Muscle layer of duodenum (tissue), 2 donors: ENCODE measurements at regions not wholly inside any gene's neighbourhood (a gene's known extent, or its start where the extent isn't known, plus 50 kb on each side); places are given as distances from the start of the nearest gene placed in this dataset.
"Not testable (repeated sequence)": the region's sequence is repeated elsewhere in the genome, so short reads cannot be mapped to it uniquely, and the experiment has no call there.

Experiments used
- H3K27ac ChIP-seq: one replicate; pipeline ENCODE4 v1.7.0; 2013; ENCODE audit warnings: mild to moderate bottlenecking, low read length
- H3K27me3 ChIP-seq: one replicate; pipeline ENCODE4 v1.7.0; 2013; ENCODE audit warnings: low read depth, mild to moderate bottlenecking, control low read depth, low read length
- H3K36me3 ChIP-seq, 2 donors: one replicate each; pipeline ENCODE4 v1.7.0; 2013; ENCODE audit warnings: low read length in 2 of 2, control low read depth in 1 of 2, mild to moderate bottlenecking in 1 of 2; ENCODE audit not compliant: insufficient read depth in 2 of 2, control insufficient read depth in 1 of 2
- H3K4me1 ChIP-seq, 2 donors: one replicate each; pipeline ENCODE4 v1.7.0; 2013; ENCODE audit warnings: low read length in 2 of 2, mild to moderate bottlenecking in 2 of 2, control low read depth in 1 of 2, moderate library complexity in 1 of 2; ENCODE audit not compliant: insufficient read depth in 2 of 2, control insufficient read depth in 1 of 2
- H3K4me3 ChIP-seq, 2 donors: one replicate each; pipeline ENCODE4 v1.7.0; 2013; ENCODE audit warnings: low read length in 2 of 2, low read depth in 1 of 2, mild to moderate bottlenecking in 1 of 2
- H3K9me3 ChIP-seq, 2 donors: one replicate each; pipeline ENCODE4 v1.7.0; 2013; ENCODE audit warnings: low read length in 2 of 2, control low read depth in 1 of 2, mild to moderate bottlenecking in 1 of 2; ENCODE audit not compliant: control insufficient read depth in 1 of 2
- donor health status: healthy.

DNA sequence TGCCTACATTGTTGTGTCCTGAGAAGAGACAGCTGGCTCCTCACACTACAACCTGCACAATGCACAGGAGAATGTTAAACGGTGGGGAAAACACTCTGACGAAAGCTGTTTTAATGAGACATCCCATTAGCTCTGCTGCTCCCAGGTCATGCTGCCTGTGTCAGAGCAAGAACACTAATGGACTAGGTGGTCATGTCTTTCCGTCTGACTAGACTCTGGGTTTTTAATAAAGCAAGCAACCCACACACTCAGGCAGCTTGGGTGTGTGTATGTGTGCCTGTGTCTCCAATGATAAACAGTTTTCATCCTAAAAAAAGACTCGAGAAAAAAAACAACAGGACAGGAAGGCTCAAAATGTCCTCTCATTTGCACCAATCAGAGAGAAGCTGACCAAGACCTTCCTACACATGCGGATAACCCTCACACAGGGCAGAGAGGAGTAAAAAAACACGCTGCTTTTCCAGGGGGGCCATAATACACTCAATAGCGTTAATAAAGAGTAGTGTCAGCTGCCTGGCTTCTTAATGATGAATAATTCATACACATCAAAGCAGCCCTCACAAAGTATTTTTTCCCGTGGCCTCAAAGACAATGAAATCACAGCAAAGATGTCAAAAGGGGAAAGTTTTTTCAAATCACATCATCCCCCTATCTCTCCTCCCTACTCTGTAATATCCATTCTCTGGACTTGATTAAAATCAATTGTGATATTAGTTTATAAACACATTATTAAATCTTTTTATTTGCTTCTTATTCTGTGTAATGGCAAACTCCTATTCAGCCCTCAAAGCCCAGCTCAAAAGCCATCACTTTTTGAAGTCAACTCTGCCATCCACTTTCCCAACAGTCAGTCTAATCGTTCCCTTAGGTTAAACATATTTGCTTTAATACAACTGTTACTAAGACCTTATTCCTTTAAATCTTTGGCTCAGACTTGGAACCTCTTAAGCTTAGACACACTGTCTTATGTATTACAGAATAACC lies 244.2 kb upstream of the CDH11 start:
- H3K9me3 ChIP-seq: no peaks in the 10 kb centered on the region
- no peak overlapping the region for H3K27ac ChIP-seq
- no peaks in the 10 kb centered on the region for H3K4me1 ChIP-seq
- H3K4me3 ChIP-seq: no peak overlapping the region
- H3K27me3 ChIP-seq: no peaks in the 10 kb centered on the region
- no peaks in the 10 kb centered on the region for H3K36me3 ChIP-seq

DNA sequence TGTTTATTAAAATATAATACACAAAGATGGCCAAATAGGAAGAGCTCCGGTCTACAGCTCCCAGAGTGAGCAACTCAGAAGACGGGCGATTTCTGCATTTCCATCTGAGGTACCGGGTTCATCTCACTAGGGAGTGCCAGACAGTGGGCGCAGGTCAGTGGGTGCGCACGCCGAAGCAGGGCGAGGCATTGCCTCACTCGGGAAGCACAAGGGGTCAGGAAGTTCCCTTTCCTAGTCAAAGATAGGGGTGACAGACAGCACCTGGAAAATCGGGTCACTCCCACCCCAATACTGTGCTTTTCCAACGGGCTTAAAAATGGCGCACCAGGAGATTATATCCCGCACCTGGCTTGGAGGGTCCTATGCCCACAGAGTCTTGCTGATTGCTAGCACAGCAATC lies 234.9 kb upstream of the CDH11 start:
- not testable (repeated sequence) for H3K27ac ChIP-seq, H3K27me3 ChIP-seq, H3K36me3 ChIP-seq, H3K9me3 ChIP-seq, H3K4me1 ChIP-seq, H3K4me3 ChIP-seq

DNA sequence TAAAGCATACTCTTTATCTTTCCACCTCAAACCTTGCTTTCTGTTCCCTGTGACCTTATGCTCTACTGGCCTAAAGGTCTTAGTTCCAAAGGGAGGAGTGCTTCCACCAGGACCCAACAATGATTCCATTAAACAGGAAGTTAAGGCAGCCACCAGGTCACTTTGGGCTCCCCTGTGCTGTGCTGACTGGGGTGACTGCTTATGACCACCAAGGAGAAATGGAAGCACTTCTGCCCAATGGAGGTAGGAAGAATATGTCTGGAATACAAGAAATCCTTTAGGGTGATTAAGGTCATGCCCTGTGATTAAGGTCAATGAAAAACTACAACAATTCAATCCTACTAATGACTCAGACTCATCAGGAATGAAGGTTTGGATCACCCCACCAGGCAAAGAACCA lies 233.8 kb upstream of the CDH11 start:
- Histone ChIP-seq H3K4me3 (no peak overlapping the region), H3K4me1 (no peaks in the 10 kb centered on the region), H3K27me3 (no peaks in the 10 kb centered on the region), H3K9me3 (peaks cover 0 to 2% of the 10 kb centered on the region in 2 donors), H3K27ac (no peak overlapping the region), H3K36me3 (no peaks in the 10 kb centered on the region)

DNA sequence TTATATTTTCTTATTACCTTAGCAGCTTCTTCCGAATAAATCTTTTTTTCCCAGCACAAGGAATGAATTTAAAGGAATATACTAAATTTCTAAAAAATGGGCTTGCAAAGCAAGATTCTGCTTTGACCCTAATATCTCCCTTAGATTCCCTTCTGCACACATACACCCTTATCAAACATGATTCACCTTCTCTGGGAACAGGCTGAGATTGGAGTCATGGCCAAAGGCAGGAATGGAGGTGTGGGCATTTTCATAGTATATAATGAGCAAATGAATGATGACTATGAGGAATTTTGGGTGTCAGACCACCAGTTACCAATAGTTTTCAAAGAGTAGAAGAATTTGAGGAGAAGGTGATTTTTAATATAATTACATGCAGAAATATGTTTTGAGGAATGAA lies 231.3 kb upstream of the CDH11 start:
- no peak overlapping the region for H3K27ac ChIP-seq
- no peaks in the 10 kb centered on the region for H3K27me3 ChIP-seq
- H3K9me3 ChIP-seq: peaks cover 0 to 2% of the 10 kb centered on the region in 2 donors
- no peak overlapping the region for H3K4me3 ChIP-seq
- H3K36me3 ChIP-seq: no peaks in the 10 kb centered on the region
- H3K4me1 ChIP-seq: no peaks in the 10 kb centered on the region

DNA sequence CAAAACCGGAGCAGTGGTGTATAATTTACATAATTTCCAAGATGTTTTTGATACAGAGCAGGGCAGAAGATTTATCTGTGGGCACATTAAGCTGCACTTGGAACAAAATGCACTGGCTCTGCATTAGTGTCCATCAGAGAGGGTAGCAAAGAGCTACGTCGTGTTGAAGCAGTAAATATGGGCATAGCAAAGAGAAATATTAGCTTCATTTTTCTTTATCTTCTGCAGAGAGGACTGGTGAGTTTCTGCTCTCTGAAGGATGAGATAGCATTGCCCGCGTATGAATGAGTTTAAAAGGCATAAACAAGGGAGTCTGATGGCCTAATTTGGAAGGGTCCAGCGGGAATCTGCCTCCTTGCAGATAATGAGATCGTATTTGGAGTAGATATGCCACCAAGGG lies 227.8 kb upstream of the CDH11 start:
- Histone ChIP-seq H3K9me3 (no peaks in the 10 kb centered on the region), H3K27me3 (no peaks in the 10 kb centered on the region), H3K4me1 (no peaks in the 10 kb centered on the region), H3K27ac (no peak overlapping the region), H3K4me3 (no peak overlapping the region), H3K36me3 (no peaks in the 10 kb centered on the region)

DNA sequence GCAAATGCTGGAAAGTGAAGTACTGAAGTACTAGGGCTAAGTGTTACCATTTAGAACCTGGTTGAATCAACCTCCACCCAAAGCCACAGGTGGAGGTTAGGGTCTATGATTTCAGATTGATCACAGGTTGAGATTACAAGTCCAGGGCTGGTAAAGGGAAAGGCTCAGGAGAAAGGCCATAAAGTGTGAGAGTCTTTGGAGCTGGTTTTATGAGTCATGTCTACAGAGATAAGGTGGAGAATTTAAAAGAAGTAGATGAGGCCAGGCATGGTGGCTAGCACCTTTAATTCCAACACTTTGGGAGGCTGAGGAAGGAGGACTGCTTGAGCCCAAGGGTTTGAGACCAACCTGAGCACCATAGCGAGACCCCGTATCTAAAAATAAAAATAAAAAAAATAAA lies 221.7 kb upstream of the CDH11 start:
- H3K27ac ChIP-seq: no peak overlapping the region
- no peaks in the 10 kb centered on the region for H3K4me1 ChIP-seq
- no peaks in the 10 kb centered on the region for H3K9me3 ChIP-seq
- no peaks in the 10 kb centered on the region for H3K36me3 ChIP-seq
- no peak overlapping the region for H3K4me3 ChIP-seq
- H3K27me3 ChIP-seq: no peaks in the 10 kb centered on the region

DNA sequence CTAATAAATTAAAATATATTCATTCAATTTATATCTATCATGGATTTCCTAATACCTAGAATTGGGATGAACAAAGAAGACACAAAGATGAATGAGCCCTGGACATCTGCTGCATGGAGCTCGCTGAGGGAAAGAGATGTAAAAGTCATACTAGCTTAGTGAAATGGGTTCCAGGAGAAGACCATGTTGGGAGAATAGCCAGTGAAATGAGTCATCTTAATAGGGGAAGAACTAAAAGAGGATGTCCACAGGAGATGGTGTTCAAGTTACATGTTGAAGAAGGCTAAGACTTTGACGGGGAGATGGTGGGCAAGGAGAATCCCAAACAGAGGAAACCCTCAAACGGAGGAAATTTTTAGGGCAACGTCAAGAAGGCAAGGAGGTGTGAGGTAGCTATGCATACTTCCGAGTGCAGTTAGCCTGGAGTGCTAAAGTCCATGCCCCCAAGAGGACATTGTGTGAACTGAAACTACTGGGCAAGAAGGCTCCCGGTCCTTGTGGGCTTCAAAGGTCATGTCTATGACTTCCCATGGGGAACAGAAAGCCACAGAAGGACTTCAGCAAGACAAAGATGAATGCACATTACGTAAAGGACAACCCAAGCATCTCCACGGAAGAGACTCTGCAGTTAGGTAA lies 220.5 kb upstream of the CDH11 start:
- no peaks in the 10 kb centered on the region for H3K4me1 ChIP-seq
- no peaks in the 10 kb centered on the region for H3K9me3 ChIP-seq
- H3K36me3 ChIP-seq: no peaks in the 10 kb centered on the region
- no peak overlapping the region for H3K27ac ChIP-seq
- H3K27me3 ChIP-seq: no peaks in the 10 kb centered on the region
- H3K4me3 ChIP-seq: no peak overlapping the region

DNA sequence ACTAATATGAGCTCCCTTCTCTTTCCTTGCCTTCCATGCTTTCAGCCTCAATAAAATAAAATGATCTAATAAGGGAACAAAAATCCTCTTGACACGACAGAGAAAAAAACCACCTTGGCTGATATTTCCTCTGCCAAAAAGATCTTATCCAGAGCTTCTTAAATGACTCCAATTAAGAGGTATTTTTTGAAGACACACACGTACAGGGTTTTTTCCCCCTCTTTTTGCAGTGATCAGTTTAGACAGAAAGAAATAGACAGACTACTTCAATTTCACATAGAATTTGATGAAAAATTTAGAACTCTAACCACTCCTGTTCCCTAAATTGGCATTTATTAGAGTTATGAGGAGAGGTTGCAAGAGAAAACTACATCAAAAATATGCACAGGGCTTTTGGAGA lies 217.2 kb upstream of the CDH11 start:
- no peaks in the 10 kb centered on the region for H3K27me3 ChIP-seq
- H3K36me3 ChIP-seq: no peaks in the 10 kb centered on the region
- H3K4me1 ChIP-seq: no peaks in the 10 kb centered on the region
- no peak overlapping the region for H3K27ac ChIP-seq
- no peaks in the 10 kb centered on the region for H3K9me3 ChIP-seq
- no peak overlapping the region for H3K4me3 ChIP-seq

DNA sequence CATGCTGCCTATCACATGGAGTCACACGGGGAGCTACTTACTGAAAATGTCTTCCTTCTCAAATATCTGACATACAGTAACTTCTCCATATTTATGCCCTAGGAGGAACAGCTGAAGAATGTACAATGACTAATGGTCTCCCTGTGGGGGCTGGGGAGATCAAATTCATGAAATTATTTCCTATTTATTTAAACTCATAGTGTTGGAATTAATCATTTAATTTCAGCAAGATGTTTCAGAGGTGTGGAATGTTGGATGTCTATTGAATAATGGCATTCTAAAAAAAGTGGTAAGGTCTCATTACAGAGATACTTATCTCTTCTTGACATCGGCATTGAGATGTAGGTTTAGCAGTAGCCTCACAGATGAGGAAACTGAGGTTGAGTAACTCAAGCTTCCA lies 214.3 kb upstream of the CDH11 start:
- no peak overlapping the region for H3K27ac ChIP-seq
- H3K36me3 ChIP-seq: no peaks in the 10 kb centered on the region

DNA sequence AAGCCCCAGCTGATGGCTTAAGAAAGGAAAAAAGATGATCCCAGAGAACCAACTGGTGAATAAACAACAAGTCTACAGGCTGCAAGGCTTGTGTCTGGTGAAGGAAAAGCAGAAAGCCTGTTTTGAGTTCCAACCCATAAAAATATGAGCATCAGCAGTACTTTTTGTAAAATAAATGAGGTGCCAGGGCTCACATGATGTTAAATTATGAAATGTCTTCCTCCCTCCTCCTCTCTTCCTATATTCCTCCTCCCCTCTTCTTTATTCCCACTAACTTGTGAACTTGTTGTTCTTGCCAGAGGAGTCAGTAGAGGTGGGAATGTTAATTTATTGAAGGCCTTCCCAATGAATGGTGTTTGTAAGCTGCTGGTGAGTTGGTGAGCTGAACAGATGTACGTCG lies 212.2 kb upstream of the CDH11 start:
- H3K27ac ChIP-seq: no peak overlapping the region

More for the DNA sequence above, 214.3 kb upstream of the CDH11 start:
- Histone ChIP-seq H3K9me3 (no peaks in the 10 kb centered on the region), H3K4me1 (no peaks in the 10 kb centered on the region), H3K4me3 (no peak overlapping the region), H3K27me3 (no peaks in the 10 kb centered on the region)

DNA sequence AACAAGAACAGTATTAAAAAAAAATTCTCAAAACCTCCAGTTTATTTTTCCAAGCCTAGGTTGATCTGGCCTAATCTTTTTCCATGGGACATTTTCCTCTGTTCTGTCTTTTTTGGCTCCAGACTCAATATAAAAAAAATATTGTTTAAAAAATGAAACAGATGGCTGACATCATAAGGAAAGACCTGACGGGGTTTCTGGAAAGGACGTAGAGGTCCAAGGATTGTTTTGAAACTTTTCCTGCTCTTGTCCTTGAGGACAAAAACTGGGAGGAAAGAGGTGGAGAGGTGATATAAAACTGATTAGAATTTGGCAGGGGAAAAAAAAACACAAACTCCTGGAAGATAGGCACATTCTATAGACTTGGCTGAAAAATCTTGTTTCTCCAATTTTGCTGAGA lies 211.4 kb upstream of the CDH11 start:
- H3K4me1 ChIP-seq: no peaks in the 10 kb centered on the region
- H3K4me3 ChIP-seq: no peak overlapping the region
- no peaks in the 10 kb centered on the region for H3K27me3 ChIP-seq
- no peak overlapping the region for H3K27ac ChIP-seq
- H3K36me3 ChIP-seq: no peaks in the 10 kb centered on the region
- no peaks in the 10 kb centered on the region for H3K9me3 ChIP-seq

More for the DNA sequence above, 212.2 kb upstream of the CDH11 start:
- Histone ChIP-seq H3K36me3 (no peaks in the 10 kb centered on the region), H3K9me3 (no peaks in the 10 kb centered on the region), H3K4me3 (no peak overlapping the region), H3K4me1 (no peaks in the 10 kb centered on the region), H3K27me3 (no peaks in the 10 kb centered on the region)
